ENCODE measurements at regions not wholly inside any gene's neighbourhood (a gene's known extent, or its start where the extent isn't known, plus 50 kb on each side); places are given as distances from the start of the nearest gene placed in this dataset.

- Histone ChIP-seq H3K36me3 (ENCODE audit: control insufficient read depth in 2 of 3, insufficient read depth in 3 of 3, low read length in 3 of 3) (no peaks in the 10 kb centered on the region), H3K9ac (ENCODE audit: low read length in 3 of 3) (no peak overlapping the region), H3K27me3 (ENCODE audit: control insufficient read depth, insufficient read depth, low read length) (no peaks in the 10 kb centered on the region), H3K9me3 (ENCODE audit: control insufficient read depth in 2 of 3, insufficient read depth in 1 of 3, low read length in 3 of 3) (no peaks in the 10 kb centered on the region), H3K4me1 (ENCODE audit: control insufficient read depth in 2 of 3, insufficient read depth in 2 of 3, low read depth in 1 of 3, low read length in 3 of 3) (no peaks in the 10 kb centered on the region), H3K4me3 (ENCODE audit: low read length in 3 of 3) (no peak overlapping the region), H3K27ac (ENCODE audit: low read depth in 2 of 2, low read length in 2 of 2) (no peak overlapping the region)
- no peak for FAIRE-seq
- intact Hi-C loops (cut with DNase I), result no loop called here
- TF ChIP-seq CTCF (IDR thresholded peaks at IDR 0.05; ENCODE audit: borderline replicate concordance, extremely low read depth, insufficient read depth), result no peak
- no peak for DNase-seq
Measured at GRCh38 chr21:26226724-26227123, 56.2 kb upstream of the APP start.

- DNase-seq (no peak), FAIRE-seq (no peak)
- no peak overlapping the region for H3K9ac ChIP-seq (ENCODE audit: low read length in 3 of 3)
- intact Hi-C loops (cut with DNase I), result no loop called here
- no peak overlapping the region for H3K27ac ChIP-seq (ENCODE audit: low read depth in 2 of 2, low read length in 2 of 2)
- no peak for TF ChIP-seq CTCF (IDR thresholded peaks at IDR 0.05; ENCODE audit: borderline replicate concordance, extremely low read depth, insufficient read depth)
- no peaks in the 10 kb centered on the region for H3K36me3 ChIP-seq (ENCODE audit: control insufficient read depth in 2 of 3, insufficient read depth in 3 of 3, low read length in 3 of 3)
- H3K27me3 ChIP-seq (ENCODE audit: control insufficient read depth, insufficient read depth, low read length), result no peaks in the 10 kb centered on the region
- H3K9me3 ChIP-seq (ENCODE audit: control insufficient read depth in 2 of 3, insufficient read depth in 1 of 3, low read length in 3 of 3), result no peaks in the 10 kb centered on the region
- no peaks in the 10 kb centered on the region for H3K4me1 ChIP-seq (ENCODE audit: control insufficient read depth in 2 of 3, insufficient read depth in 2 of 3, low read depth in 1 of 3, low read length in 3 of 3)
- no peak overlapping the region for H3K4me3 ChIP-seq (ENCODE audit: low read length in 3 of 3)
Measured at GRCh38 chr21:26225046-26225445, 54.5 kb upstream of the APP start.

GRCh38 chr21:26224366-26224765 lies 53.8 kb upstream of the APP start:
- Histone ChIP-seq H3K4me1 (ENCODE audit: control insufficient read depth in 2 of 3, insufficient read depth in 2 of 3, low read depth in 1 of 3, low read length in 3 of 3) (no peaks in the 10 kb centered on the region), H3K27me3 (ENCODE audit: control insufficient read depth, insufficient read depth, low read length) (no peaks in the 10 kb centered on the region), H3K4me3 (ENCODE audit: low read length in 3 of 3) (no peak overlapping the region), H3K27ac (ENCODE audit: low read depth in 2 of 2, low read length in 2 of 2) (no peak overlapping the region), H3K9me3 (ENCODE audit: control insufficient read depth in 2 of 3, insufficient read depth in 1 of 3, low read length in 3 of 3) (no peaks in the 10 kb centered on the region), H3K36me3 (ENCODE audit: control insufficient read depth in 2 of 3, insufficient read depth in 3 of 3, low read length in 3 of 3) (no peaks in the 10 kb centered on the region), H3K9ac (ENCODE audit: low read length in 3 of 3) (no peak overlapping the region)
- FAIRE-seq (no peak), DNase-seq (no peak)
- no peak for TF ChIP-seq CTCF (IDR thresholded peaks at IDR 0.05; ENCODE audit: borderline replicate concordance, extremely low read depth, insufficient read depth)
- intact Hi-C loops (cut with DNase I), result no loop called here

All from kidney (tissue), 13 donors.